DMS114 treated with DMSO at 0.1 percent for 48 hours (cell line): ENCODE measurements at regions not wholly inside any gene's neighbourhood (a gene's known extent, or its start where the extent isn't known, plus 50 kb on each side); places are given as distances from the start of the nearest gene placed in this dataset.

ENCODE experiments used
- DNase-seq: peaks from one replicate; lab custom pipeline; 2025; ENCODE audit not compliant: unreplicated experiment; lab: John Stamatoyannopoulos, UW

DNA sequence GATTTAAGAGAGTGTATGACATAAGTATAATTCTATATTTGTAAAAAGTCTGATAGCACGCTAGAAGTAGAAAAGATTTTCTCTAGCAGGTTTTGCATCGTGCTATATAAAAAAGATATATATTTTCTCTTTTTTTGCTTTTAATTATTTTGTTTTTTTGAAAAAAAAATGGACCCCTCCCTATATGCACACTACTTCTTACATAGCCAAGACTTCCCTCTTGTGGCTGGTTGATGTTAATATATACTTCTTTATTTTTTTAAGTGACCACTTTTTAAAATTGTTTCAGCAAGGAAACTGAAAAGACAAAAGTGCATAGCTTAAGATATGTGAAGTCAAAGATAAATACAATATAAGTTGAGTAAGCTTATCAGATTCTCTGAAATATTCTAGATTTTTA is 1202.8 kb downstream of the DIAPH3 start:
- DNase-seq: peak; percentile 10

DNA sequence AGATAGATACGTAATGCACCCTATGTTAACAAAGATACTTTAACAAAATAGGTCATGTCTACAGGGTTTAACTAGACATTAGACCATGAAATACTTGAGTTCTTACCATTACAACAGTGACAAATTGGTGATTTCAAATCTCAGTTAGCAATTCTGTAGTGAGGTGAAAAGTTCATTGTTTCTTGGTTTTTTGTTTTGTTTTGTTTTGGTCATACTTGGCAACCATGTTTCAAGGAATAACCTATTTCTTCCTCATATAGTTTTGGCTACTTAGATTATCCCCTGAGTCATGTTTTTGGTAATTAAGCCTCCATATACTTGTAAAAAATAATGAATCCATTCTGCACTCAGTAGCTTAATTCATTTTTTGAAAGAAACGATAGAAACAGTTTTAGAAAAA is 1200.4 kb downstream of the DIAPH3 start:
- DNase-seq: no peak

DNA sequence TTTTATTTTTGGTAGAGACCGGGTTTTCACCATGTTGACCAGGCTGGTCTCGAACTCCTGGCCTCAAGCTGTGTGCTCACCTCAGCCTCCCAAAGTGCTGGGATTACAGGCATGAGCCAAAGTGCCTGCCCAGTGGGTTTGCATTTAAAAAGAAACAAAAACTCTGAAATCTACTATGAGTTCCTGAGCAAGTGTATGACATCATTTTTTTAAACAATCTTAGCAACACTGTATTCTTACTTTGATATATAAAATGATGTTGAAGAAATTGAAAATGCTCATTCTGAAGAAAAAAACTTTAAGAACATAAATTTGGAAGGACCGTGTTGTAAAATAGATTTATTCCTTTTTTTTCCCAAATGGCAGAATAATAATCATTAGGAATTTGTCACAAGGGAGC is 1199.7 kb downstream of the DIAPH3 start:
- no peak for DNase-seq

DNA sequence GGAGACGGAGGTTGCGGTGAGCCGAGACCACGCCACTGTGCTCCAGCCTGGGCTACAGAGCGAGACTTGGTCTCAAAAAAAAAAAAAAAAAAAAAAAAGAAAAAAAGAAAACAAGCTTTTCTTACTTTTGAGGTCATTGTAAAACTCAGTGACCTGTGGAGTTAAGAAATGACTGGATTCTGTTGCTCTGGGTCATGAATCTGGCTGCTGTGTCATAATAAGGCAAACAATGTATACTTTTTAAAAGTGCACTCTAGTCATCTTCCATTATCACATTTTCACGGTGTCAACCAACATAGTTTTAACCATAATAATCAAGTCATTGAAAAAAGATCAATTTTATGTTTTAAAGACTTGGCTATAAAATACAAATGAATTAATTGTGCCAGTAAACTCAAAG is 1186.6 kb downstream of the DIAPH3 start:
- DNase-seq: no peak

DNA sequence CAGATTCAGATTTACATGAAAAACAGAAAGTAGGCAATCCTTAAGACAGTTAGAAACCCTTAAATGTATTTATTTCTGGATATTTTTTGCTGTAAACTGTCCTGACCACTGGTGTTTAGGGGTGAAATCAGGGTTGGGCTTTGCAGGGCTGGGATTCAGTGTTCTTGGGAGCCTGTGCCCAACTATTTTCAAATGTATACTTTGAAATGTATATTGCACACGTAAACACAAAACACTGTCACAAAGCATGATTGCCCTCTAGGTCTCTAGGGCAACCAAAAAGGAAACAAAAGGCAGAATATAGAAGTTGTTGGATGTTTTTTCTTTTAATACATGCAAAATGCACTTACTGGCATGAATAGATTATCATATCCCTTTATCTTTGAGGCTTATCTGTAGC is 1185.4 kb downstream of the DIAPH3 start:
- no peak for DNase-seq

DNA sequence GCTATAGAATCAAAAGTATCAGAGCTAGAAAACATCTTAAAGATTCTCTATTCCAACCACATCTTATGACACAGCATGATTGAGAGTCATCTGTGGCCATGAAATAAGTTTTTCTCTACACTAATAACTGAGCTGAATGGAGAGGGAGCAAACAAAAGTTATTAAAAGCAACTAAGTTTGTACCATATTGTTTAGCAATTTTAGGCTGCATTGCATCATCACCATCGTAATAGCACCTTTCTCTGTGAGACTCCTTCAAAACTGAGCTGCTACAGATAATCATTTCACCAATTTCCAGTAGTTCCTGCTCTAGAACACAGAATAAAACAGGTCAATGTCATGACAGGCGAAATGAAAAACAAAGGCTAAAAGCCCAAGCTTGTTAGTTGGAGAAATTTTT is 1183.9 kb downstream of the DIAPH3 start:
- DNase-seq: no peak

DNA sequence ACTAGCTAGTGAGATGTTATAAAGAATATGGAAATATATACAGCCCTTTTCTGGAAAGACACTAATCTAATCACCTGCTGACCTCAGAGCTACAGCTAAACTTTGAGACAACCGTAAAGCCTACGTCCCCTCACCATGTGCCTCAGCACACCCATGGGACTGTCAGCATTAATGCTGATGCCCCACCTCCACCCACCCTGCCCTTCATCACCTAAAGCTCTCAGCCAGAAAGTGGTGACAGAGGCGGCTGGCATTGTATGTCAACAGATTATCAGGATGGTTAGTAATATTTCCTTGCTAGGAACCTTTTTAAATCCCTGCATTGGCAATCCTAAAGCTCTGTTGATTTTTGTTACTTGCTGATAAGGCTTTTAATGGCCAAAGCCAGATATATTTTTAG is 1177.9 kb downstream of the DIAPH3 start:
- DNase-seq: no peak

DNA sequence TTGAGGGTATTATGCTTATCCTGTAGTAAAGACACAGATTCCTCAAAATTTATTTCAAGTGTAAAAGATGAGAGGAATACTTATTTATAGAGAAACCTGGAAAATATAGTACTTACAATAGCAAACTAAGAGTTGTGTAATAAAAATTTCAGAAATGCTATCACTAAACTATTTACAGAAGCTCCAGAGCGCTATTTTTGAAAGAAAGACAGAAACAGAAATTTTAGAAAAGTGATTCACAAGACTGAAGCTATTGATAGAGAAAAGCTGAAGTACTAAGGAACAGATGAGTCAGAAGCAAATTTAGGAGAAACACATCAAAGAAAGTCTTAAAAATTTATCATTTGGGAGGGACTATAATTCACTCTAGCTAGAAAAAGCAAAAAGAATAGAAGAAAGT is 1174.2 kb downstream of the DIAPH3 start:
- no peak for DNase-seq

DNA sequence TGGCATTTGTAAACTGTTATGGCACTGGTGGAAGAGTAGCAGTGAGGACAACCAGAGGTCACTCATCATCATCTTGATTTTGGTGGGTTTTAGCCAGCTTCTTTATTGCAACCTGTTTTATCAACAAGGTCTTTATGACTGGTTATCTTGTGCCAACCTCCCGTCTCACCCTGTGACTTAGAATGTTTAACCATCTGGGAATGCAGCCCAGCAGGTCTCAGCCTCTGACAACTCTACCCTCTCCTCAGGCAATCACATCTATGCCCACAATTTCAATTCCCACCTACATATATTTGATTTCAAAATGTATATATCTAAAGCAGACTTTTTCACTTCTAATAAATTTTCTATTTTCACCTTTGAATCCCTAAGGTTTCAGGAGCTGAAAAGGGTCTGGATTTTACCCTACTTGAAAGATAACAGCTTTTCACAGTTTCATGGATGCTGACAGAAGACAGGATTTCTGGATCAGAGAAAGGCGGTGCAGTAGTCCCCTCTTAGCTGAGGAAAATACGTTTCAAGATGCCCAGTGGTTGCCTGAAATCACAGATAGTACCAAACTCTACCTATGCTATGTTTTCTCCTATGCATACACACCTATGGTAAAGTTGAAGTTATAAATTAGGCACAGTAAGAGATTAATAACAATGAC is 1171.8 kb downstream of the DIAPH3 start:
- no peak for DNase-seq

DNA sequence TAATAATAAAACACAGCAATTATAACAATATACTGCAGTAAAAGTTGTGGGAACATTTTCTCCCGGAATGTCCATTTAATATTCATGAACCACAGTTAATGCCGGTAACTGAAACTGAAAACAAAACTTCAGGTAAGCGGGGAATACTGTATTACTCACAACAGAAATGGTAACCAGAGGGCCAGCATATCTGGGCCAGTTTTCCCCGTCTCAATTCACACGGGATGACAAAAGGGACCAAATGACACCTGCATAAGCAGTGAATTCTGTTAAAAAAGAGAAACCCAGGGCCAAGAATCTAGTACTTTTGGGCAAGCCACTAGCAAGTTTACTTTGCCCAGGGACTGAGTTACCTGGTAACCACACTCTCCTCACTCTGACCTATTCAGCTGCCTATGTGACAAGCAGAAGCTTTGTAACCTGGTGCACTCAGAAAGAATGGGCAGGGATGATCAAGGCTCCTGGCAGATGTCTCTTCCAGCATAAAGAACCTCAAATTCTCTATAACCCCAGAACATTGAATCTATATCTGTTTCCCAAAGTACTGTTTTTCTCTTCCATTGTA is 1171.2 kb downstream of the DIAPH3 start:
- no peak for DNase-seq

DNA sequence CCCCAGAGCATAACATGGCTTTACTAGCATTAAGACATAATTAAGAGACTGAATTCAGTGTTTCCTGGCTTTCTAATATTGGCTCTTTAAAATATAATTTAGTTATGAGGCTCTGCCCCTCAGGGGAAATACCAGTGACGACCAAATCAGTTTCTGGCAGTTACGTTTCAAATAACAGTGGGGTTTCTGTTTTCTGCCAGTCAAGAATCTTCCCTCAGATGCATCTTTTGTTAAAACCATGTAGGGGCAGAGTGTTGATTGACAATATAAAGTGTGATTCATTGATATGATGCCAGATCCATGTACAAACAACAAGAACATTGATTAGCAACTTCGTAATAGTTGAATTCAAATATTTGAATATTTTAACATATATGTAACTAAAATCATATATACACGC is 1169.7 kb downstream of the DIAPH3 start:
- DNase-seq: no peak

DNA sequence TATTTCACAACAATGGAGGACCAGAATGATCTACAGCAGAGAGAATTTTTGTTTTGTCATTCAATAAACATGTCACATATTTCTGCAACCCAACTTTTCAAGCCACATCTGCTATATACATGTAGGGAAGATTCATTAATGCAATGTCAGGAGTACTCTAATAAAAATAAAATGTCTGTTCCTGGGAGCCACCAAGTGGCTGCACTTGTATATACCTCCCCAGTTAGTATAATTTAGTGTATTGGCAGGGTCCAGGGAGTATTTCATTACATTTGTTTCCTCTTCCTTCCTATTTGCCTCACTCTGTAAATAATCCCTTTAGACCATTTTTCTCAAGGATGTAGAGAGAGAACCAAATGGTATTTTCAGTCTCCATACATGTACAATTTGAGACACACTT is 1169.0 kb downstream of the DIAPH3 start:
- no peak for DNase-seq

DNA sequence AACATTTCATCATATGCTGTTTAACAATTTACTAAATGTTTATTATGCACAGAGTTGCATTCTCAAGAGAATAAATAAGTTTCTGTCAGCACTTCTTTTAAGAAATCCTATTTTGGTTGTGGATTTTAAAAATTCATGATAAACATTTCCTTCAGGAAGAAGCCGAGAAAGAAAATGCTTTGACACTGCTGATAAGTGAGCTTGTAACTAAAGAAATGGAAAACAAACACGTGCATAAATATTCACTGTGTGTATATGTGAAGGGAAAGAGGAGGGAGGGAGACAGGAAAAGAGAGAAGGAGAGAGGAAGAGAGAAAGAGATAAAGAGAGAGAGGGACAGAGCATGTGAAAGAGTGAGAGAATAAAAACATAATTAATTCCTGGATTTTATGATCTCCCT is 1165.0 kb downstream of the DIAPH3 start:
- DNase-seq: no peak

DNA sequence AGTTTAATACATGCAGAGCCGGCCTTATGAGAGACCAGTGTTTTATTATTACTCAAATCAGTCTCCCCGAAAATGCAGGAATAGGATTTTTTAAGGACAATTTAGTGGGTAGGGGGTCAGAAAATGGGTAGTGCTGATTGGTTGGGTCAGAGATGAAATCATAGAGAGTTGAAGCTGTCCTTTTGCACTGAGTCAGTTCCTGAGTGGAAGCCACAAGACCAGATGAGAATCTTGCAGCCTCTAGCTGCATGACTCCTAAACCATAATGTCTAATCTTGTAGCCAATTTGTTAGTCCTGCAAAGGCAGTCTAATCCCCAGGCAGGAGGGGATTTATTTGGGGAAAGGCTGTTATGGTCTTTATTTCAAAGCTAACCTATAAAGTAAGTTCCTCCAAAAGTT is 1163.9 kb downstream of the DIAPH3 start:
- DNase-seq: no peak

DNA sequence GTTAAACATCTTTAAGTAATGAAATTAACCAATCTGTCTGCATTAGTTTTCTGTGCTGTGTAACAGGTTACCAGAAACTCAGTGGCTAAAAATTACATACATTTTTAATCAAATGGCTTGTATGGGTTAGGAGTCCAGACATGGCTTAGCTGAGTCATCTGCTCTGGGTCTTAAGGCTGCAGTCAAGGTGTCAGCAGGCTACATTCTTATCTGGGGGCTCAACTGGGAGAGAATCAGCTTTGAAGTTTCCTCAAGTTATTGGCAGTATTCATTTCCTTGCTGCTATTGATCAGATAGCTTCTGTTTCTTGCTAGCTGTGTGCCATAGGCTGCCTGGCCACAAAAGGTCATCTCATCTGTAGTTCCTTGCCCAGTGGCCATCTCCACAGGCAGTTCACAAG is 1163.0 kb downstream of the DIAPH3 start:
- DNase-seq: no peak

DNA sequence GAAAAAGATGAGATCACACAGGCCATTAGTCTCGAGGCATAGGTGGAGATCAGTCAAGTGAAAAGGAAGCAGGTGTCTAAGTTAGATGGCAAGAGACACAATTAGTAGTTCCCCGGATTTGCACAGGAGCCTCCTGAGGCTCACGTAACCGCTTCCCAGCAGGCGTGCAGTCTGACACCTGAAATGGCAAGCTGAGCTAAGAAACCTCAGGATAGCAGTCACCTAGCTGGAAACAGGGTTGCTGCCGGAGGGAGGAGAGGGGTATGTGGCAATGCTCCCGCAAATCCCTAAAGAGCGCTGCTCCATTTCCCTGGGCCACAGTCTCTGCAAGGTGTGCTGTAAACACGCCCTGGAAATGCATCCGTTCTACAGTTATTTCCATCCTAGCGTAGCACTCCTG is 1151.0 kb downstream of the DIAPH3 start:
- no peak for DNase-seq

DNA sequence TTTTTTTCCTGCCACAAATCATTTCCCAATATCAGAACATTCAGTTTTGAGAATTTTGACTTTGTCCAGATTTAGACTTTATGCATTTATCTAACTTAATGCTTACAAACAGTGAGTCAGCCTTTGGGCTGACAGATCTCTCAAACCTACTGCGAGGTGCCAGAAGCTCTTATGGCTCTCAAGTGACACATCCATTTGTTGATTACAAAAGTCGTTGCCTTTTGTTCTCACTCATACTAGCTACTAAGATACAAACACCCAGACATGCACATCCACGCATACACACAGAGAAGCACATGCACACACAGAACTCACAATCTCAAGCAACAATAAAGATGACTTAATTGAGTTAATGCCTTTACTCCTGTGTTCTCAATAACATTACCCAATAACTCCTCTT is 1147.5 kb downstream of the DIAPH3 start:
- no peak for DNase-seq

DNA sequence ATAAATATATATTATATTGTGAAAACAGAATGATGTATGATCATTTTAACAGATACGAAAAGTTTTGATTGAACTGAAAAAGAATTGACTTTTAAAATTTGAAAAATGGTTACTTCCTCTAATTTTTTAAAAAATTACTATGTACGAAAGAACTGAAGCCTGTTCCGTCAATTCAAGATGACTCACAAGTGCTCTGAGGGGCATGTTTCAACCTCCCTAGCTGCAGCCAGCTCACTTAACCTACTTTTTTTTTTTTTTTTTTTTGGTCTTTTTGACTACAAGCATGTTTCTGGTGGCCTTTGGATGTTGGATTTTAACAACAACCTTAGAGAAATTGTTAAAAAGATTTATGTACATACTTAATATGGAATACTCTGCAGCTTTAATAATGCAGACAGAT is 1139.3 kb downstream of the DIAPH3 start:
- DNase-seq: no peak

DNA sequence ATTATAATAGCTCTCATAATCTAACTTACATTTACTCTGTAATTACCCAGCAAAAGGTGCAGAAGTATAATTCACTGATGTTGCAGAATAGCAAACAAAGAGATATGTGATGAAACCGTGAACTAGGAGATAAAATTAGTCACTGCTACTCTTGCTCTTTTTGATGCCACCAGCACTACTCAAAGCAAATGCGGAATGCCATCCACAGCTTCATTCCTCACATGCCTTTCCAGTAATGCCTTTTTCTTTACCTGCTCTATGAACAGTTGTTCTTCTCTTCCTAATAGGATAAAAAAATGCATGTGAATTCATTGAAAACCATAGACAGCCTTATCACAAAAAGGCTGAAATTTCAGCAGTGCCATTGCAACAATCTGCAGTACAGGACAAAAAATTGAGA is 1129.5 kb downstream of the DIAPH3 start:
- no peak for DNase-seq

DNA sequence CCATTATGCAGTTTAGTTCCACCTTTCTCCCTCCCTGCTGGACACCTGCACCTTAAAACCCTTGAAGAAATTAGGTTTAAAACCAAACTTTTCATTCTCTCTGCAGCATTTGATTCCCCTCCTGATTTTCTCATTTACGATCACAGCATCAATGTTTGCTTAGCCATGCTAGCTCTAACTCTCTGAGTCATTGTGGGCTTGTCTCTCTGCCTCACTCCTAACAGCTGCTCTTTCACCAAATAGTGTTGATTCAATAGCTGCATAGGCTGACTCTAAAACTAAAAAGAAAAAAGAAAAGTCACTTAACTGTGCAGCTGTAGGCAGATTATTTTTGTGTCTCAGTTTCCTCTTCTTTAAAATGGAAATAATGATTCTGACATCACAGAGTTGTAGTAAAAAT is 1124.9 kb downstream of the DIAPH3 start:
- no peak for DNase-seq

DNA sequence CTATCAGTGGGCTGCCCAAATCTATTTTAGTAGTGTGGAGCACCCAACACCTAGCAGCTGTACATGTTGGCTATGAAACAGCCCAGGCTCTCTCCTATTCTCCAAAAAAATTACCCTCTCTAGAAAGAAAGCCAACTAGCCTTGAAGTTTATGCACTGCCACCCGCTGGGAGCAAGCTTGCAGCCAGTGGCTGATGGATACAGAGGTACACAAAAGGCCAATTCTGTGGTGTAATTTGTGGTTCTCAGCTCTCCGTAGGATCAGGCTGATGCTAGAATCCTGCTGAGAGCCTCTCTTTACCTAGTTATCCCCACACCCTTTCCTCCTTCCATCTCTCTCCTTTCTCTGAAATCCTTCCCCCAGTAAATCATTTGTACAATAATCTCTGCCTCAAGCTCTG is 1120.7 kb downstream of the DIAPH3 start:
- DNase-seq: no peak

DNA sequence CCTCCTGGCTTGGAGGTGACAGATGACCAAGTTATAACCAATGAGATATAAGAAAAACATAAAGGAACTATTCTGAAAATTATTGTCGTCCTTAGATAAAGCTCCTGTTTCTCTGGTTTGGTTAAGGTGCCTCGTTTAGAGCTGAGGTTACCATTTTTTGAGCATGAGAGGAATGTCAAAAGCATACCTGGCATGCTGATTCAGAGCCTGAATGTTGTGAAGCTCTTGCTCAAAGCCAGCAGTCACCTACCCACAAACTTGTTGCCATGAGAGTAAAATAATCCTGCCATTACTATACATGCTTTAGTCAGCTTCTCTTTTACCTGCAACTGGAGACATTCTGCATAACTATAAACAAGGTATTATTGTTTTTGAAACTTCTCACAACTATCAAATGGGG is 1116.2 kb downstream of the DIAPH3 start:
- no peak for DNase-seq

DNA sequence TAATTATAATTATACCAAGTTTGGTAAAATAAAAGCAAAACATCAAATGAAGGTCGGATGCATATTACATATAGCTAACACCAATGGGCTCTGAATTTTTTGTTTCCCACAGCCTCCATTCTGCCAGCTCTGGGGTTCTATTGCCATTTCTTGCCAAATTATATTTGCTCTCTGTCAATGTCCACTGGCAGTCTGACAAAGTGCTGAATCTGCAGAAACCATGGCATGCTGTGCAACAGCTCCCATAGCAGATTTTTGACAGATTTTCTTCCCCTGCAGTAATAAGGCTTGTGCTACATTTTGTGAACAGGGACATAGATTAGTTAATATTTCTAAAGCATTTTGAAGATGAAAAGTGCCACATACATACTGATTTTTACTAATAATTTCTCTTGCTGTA is 1102.1 kb downstream of the DIAPH3 start:
- DNase-seq: no peak
